Gastrocnemius medialis (tissue), 4 donors: ENCODE measurements at regions not wholly inside any gene's neighbourhood (a gene's known extent, or its start where the extent isn't known, plus 50 kb on each side); places are given as distances from the start of the nearest gene placed in this dataset.

Experiments used
- CTCF ChIP-seq, 5 experiments: fragments of 450-650 bp in 3 of 5; fragments of 200-600 bp in 2 of 5; sonication (generic) in 2 of 5; IDR thresholded peaks in 4 of 5; conservative IDR thresholded peaks in 1 of 5; 1 replicate in 4 of 5; 2 replicates in 1 of 5; pipeline ENCODE4 v1.5.1; 2016 to 2019; ENCODE audit warnings: antibody characterized with exemption in 5 of 5, mild to moderate bottlenecking in 3 of 5, moderate library complexity in 3 of 5
- POLR2A ChIP-seq, 2 donors: fragments of 450-650 bp; IDR thresholded peaks; one replicate each; pipeline ENCODE4 v1.6.1; 2017; ENCODE audit warnings: antibody characterized with exemption in 2 of 2, mild to moderate bottlenecking in 2 of 2, moderate library complexity in 2 of 2

GRCh38 chr13:50514249-50514648 lies 329.2 kb downstream of the DLEU7 start:
- no peak for TF ChIP-seq POLR2A (IDR thresholded peaks at IDR 0.05)
- TF ChIP-seq CTCF (IDR thresholded peaks at IDR 0.05 in 4 of 5, conservative IDR thresholded peaks at IDR 0.05 in 1 of 5) = no peak
